ENCODE measurements at regions not wholly inside any gene's neighbourhood (a gene's known extent, or its start where the extent isn't known, plus 50 kb on each side); places are given as distances from the start of the nearest gene placed in this dataset.

GRCh38 chr12:86565038-86565437 lies 308.8 kb upstream of the MGAT4C start:
- TF ChIP-seq, protein P1, sequence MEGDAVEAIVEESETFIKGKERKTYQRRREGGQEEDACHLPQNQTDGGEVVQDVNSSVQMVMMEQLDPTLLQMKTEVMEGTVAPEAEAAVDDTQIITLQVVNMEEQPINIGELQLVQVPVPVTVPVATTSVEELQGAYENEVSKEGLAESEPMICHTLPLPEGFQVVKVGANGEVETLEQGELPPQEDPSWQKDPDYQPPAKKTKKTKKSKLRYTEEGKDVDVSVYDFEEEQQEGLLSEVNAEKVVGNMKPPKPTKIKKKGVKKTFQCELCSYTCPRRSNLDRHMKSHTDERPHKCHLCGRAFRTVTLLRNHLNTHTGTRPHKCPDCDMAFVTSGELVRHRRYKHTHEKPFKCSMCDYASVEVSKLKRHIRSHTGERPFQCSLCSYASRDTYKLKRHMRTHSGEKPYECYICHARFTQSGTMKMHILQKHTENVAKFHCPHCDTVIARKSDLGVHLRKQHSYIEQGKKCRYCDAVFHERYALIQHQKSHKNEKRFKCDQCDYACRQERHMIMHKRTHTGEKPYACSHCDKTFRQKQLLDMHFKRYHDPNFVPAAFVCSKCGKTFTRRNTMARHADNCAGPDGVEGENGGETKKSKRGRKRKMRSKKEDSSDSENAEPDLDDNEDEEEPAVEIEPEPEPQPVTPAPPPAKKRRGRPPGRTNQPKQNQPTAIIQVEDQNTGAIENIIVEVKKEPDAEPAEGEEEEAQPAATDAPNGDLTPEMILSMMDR (IDR thresholded peaks at IDR 0.05) = no peak
- TF ChIP-seq POLR2AphosphoS5 (IDR thresholded peaks at IDR 0.05) = no peak

Data from prostate gland (tissue), 2 donors.